Lower leg skin (tissue), 4 donors: ENCODE measurements at regions not wholly inside any gene's neighbourhood (a gene's known extent, or its start where the extent isn't known, plus 50 kb on each side); places are given as distances from the start of the nearest gene placed in this dataset.

ENCODE experiments used
- DNase-seq, 2 donors: peaks; one replicate each; pipeline ENCODE4 v3.0.0-alpha.2; 2019; ENCODE audit warnings: low spot score in 2 of 2
- H3K4me3 ChIP-seq: fragments of 200-600 bp; sonication (generic); 2 replicates; pipeline ENCODE4 v1.5.1; 2017; ENCODE audit warnings: mild to moderate bottlenecking, low read depth; ENCODE audit not compliant: poor library complexity, severe bottlenecking
- POLR2A ChIP-seq, 2 donors: fragments of 450-650 bp; IDR thresholded peaks; one replicate each; pipeline ENCODE4 v1.6.1; 2016 to 2017; ENCODE audit warnings: antibody characterized with exemption in 2 of 2, mild to moderate bottlenecking in 1 of 2, moderate library complexity in 1 of 2
- WGBS, 2 donors: methylation state at CpG; one replicate each; pipeline ENCODE4 v1.1.5; 2018; 5-methylcytosine and 5-hydroxymethylcytosine counted together
- intact Hi-C: fragments of 100-400 bp; cut with DNase I; formaldehyde crosslinking; loops from one replicate; pipeline ENCODE4 v1.15.0; 2023; ENCODE audit warnings: low total_unique reads
- TF ChIP-seq, protein P1 (sequence below), 3 donors: fragments of 450-650 bp; IDR thresholded peaks; one replicate each; pipeline ENCODE4 v1.5.1; 2016; ENCODE audit warnings: antibody characterized with exemption in 3 of 3, mild to moderate bottlenecking in 3 of 3, moderate library complexity in 2 of 3

DNA sequence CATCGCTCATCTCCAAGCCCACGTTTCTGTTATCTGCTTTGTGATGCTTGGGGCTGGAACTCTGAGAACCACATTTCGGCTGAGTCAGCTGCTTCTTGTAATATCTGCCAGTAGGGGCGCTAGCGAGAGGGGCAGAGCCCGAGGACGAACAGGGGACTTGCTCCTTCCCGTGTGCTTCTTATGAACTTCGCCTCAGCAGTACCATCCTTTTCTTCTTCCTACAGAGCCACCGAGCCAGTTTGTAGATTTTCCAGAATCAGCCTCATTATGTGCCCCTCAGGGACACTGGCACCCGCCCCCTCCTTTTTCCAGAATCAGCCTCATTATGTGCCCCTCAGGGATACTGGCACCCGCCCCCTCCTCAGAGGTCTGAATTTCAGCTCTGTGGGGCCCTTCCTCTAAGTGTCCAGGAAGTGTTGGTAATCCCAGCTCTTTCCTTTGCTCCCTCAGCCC lies 441.7 kb upstream of the RASGEF1B start:
- no peak overlapping the region for H3K4me3 ChIP-seq
- peak in 1 of 2 donors; percentile 28 for DNase-seq
- 14 to 23% methylated on average over 12 of the region's 12 CpGs for WGBS, 2 donors
- intact Hi-C loops, result no loop called here
- TF ChIP-seq, protein P1, sequence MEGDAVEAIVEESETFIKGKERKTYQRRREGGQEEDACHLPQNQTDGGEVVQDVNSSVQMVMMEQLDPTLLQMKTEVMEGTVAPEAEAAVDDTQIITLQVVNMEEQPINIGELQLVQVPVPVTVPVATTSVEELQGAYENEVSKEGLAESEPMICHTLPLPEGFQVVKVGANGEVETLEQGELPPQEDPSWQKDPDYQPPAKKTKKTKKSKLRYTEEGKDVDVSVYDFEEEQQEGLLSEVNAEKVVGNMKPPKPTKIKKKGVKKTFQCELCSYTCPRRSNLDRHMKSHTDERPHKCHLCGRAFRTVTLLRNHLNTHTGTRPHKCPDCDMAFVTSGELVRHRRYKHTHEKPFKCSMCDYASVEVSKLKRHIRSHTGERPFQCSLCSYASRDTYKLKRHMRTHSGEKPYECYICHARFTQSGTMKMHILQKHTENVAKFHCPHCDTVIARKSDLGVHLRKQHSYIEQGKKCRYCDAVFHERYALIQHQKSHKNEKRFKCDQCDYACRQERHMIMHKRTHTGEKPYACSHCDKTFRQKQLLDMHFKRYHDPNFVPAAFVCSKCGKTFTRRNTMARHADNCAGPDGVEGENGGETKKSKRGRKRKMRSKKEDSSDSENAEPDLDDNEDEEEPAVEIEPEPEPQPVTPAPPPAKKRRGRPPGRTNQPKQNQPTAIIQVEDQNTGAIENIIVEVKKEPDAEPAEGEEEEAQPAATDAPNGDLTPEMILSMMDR (IDR thresholded peaks at IDR 0.05), result no peak
- no peak for TF ChIP-seq POLR2A (IDR thresholded peaks at IDR 0.05)

- no peak overlapping the region for H3K4me3 ChIP-seq
- 70 to 71% methylated on average over 1 of the region's 1 CpG for WGBS, 2 donors
- TF ChIP-seq POLR2A (IDR thresholded peaks at IDR 0.05), result no peak
- TF ChIP-seq, protein P1 (IDR thresholded peaks at IDR 0.05), result no peak
- intact Hi-C loops, result no loop called here
- no peak for DNase-seq
Measured at GRCh38 chr4:81912376-81913030, 440.8 kb upstream of the RASGEF1B start.

GRCh38 chr4:81906905-81907304 lies 435.2 kb upstream of the RASGEF1B start:
- TF ChIP-seq, protein P1 (IDR thresholded peaks at IDR 0.05), result no peak
- TF ChIP-seq POLR2A (IDR thresholded peaks at IDR 0.05), result no peak
- DNase-seq, result no peak
- intact Hi-C loops, result no loop called here
- H3K4me3 ChIP-seq, result no peak overlapping the region
- 79 to 92% methylated on average over 1 of the region's 1 CpG for WGBS, 2 donors

DNA sequence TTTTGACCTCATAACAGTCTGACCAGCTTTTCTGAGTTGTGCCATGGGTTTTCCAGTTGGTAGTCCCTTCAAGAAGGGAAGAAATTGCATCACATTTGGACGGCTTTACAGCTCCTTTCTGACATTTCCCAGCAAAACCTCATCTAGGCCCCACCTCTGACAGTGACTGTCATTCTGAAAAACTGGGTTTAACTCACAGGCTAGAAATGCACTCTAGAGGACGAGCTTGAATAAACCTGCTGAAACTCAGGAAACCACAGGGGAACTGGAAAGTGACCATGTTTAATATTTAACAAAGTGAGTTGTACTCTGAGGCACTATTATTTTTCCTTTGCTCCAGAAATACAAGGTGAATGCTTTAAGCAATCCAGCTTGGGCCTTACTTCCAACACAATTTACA lies 434.3 kb upstream of the RASGEF1B start:
- H3K4me3 ChIP-seq, result no peak overlapping the region
- TF ChIP-seq, protein P1 (IDR thresholded peaks at IDR 0.05), result no peak
- TF ChIP-seq POLR2A (IDR thresholded peaks at IDR 0.05), result no peak
- 70 to 75% methylated on average over 2 of the region's 2 CpGs for WGBS, 2 donors
- intact Hi-C loops, result no loop called here
- no peak for DNase-seq

DNA sequence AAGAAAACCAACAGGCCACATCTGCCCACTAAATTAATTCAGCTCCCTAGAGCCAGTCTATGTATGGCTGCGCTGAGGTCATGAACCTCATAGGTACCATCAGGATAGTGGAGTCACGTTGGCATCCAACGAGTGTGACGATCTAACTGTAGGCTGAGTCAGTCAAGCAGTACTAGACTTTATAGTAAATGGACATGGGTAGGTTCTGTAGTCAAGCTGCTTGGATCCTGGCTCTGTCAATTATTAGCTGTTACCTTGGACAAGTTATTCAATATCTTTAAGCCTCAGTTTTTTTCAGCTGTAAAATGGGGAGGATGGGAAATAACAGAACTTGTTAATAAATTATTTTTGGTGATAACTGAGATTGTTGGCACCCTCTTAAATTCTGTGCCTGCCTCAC lies 432.4 kb upstream of the RASGEF1B start:
- intact Hi-C loops, result no loop called here
- DNase-seq, result no peak
- no peak for TF ChIP-seq POLR2A (IDR thresholded peaks at IDR 0.05)
- WGBS, 2 donors, result 94 to 97% methylated on average over 4 of the region's 4 CpGs
- no peak overlapping the region for H3K4me3 ChIP-seq

DNA sequence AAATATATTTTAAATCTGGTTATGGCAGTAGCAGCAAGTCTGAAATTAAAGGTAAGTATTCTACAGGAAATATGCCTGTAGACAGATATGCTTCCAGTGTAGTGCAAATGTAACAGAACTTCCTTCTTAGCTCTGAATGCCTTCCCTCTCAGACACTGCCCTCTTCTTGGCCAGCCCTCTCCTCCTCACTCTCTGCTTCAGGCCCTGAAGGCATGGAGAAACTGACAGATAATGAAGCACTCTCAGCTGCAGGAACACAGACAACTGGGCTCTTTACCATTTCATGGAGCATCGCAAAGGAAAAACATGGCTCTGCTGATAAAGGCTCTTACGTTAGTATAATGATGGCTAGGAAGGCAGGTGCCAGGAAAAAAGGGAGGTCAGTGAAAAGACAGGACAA lies 431.5 kb upstream of the RASGEF1B start:
- WGBS, 2 donors, result 65% methylated on average over 2 of the region's 2 CpGs
- intact Hi-C loops, result no loop called here
- TF ChIP-seq POLR2A (IDR thresholded peaks at IDR 0.05), result no peak
- TF ChIP-seq, protein P1 (IDR thresholded peaks at IDR 0.05), result no peak

More for the DNA sequence above, 431.5 kb upstream of the RASGEF1B start:
- no peak overlapping the region for H3K4me3 ChIP-seq
- DNase-seq, result no peak
